ENCODE measurements at regions not wholly inside any gene's neighbourhood (a gene's known extent, or its start where the extent isn't known, plus 50 kb on each side); places are given as distances from the start of the nearest gene placed in this dataset.

DNA sequence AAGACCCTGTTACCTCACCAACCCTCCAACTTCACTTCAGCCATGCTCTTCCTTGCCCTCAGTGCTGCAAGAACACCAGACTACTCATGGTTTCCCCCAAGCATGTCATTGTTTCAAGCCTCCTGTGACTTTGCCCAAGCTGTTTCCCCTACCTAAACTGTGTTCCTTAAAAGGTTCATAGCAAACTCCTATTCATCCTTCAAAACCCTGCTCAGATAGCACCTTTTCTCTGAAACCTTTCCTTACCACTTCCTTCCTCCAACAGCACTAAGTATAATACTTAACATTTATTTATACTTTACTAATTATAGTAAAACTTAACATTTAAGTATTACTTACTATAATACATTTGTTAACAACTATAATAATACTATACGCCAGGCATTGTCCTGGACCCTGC is 136.2 kb downstream of the CCT6B start:
- DNase-seq = no peak

DNA sequence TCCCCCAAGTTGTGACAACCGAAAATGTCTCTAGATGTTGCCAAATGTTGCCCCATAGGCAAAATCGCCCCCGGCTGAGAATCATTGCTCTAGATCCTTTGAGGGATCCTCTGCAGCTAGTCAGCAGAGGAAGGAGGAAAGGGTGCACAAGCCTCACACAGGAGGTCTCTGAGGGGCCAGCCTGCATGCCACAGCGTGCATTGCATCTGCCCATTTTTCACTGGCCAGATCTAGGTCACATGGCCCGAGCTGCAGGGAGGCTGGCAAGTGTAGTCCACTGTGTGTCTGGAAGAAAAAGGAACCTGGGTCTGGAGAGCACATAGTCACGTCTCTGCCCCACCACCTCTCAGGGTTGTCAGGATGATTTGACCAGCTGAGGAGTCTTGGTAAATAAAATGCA is 138.2 kb downstream of the CCT6B start:
- no peak for DNase-seq

GRCh38 chr17:34822007-34822739 is 139.1 kb downstream of the CCT6B start:
- no peak for DNase-seq

DNA sequence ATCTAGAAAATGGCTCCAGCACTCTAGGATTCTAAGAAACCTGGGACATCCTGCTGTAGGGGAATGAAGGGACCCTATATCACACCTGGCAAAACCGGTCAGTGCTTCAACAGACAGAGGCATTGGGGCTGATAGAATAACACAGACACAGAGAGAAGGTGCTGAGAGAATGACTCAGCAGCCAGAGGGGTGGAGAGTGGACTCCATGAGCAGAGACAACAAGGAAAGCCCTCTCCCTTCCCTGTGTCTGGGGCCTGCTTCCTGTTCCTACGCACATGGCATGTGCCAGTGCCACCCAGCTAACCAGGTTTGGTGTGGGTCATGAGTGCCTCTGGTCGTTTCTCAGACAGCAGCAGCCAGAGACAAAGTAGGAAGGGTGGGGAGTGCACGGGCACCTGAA is 140.3 kb downstream of the CCT6B start:
- DNase-seq = no peak

DNA sequence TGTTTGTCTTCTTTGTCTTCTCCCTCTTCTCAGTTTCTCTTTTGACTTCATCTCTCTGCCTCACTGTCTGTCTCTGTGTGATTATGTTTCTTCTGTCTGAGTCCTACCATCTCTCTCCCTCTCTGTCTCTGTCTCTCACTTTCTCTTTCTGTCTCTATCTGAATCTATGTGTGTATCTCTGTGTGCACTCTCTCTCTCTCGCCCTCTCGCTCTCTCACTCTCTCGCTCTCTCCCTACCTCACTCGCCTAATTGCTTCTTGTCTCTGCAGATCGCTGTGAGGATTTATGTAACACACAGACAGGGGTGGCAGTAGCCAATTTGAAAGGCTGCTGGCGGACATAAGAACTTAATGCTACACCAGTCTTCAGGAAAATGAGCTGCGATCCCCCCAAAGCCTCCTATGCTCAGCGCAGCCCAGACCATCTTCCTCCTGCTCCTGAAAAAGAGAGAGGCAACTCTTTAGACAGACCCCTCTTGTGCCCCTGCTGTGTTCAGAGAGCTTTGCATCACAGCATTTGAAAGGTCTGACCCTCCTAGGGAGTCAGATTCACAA is 140.9 kb downstream of the CCT6B start:
- no peak for DNase-seq

GRCh38 chr17:34817252-34818035 is 143.8 kb downstream of the CCT6B start:
- no peak for DNase-seq

GRCh38 chr17:34816848-34817247 is 144.4 kb downstream of the CCT6B start:
- no peak for DNase-seq

- DNase-seq = no peak
Measured at GRCh38 chr17:34813290-34813689, 148.0 kb downstream of the CCT6B start.

GRCh38 chr17:34811561-34811960 is 149.7 kb downstream of the CCT6B start:
- DNase-seq = no peak

GRCh38 chr17:34800661-34801060 is 160.6 kb downstream of the CCT6B start:
- DNase-seq = no peak

GRCh38 chr17:34799751-34800150 is 161.5 kb downstream of the CCT6B start:
- DNase-seq = no peak

DNA sequence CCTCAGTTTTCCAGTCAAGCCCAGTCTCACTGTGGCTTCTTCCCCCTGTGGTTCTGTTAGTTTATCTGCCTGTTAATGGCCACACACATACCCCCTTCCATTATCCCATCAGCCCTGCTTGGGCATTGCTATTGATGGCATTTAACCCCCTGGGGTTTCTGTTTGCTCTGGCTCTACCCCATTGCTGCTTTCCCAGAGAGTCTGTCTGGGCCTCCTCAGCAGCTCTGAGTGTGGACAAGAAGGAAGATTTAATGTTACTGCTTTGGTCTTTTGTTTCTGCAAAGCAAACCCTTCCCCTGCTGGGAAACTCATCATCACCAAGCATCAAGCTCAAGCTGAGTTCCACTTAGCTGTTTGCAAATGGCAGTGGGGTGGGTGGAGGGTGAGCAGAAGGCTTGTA is 162.7 kb downstream of the CCT6B start:
- DNase-seq = no peak

DNA sequence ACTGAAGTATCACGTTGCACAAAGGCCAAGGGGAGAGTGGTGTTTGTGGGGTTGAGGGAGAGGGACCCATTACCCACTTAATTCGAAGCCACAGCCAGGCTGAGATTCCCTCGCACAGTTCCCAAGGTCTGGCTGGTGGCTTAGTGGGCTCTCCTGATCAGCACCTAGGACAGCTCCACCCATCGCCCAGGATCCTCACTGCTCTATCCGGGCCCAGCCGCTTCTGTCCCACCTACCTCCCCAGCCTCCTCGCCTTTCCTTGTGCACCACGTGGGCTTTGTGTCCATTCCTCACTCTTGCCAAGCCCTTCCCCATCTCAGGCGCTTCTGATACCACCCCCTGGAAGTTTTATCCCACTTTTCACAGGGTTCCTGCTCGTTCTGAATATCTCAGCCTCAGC is 163.5 kb downstream of the CCT6B start:
- DNase-seq = peak; percentile 15

DNA sequence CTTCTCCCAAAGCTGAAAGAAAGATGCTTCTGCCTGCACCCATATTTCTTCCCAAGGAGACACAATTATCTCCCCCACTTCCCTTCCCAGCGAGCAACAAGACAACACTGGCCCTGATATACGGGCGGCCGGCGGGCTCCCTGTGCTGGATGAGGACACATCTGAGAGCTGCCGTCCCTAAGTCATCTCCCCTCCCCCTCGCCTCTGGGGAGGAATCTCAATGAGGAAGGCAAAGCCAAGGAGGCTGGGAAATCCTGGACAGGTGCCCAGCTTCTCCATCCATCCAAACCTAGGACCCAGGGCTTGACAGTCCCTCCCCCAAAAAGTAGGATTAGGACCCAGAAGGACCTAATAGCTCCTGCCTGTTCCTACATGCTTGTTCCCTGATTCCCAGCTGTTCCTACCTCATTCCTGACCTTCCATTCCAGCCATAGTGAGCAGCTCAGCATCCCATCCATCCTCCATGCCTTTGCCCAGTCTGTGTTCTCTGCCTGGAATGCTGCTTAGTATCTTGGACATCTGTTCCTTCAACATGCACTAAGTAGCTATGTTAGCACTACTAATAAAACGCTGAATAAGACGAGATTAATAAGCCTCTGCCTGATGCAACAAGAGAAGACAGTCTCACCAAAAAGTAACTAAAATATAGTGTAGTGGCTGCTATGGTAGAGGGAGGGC is 167.9 kb downstream of the CCT6B start:
- no peak for DNase-seq

DNA sequence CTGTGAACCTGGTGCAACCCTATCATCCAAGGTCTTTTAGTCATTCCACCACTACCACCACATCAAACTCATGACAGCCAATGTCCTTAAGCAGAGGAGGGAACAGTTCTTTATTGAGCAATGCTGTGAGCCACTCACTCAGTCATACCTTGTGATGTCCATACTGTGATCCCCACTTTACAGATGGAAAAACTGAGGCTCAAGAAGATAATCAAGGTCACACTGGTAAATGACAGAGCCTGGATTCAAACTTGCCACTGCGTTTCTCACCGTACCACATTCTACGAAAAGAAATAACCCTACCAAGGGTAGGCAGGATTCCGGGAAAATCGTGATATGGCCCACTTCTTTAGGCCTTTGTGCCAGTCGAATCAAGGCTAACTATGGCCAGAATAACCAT is 172.6 kb downstream of the CCT6B start:
- DNase-seq = no peak

- no peak for DNase-seq
Measured at GRCh38 chr17:34784526-34784925, 176.7 kb downstream of the CCT6B start.

DNA sequence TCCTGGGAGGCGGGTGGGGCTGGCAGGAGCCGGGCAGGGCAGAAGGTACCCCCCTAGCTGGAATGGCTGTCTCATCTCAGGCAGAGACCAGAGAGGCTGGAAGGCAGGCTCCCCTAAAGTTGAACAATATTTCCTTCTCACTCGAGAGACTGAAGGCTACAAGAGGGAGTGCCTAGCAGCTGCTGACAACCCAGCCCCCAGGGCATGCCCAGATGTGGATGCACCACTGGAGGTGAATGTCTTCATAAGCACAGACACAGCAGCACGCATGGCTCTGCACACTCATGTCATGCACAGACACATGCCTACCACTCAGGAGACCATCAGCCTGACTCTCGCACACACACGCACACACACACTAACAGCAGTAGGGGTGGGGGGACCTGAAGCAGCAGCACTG is 179.0 kb downstream of the CCT6B start:
- DNase-seq = no peak

DNA sequence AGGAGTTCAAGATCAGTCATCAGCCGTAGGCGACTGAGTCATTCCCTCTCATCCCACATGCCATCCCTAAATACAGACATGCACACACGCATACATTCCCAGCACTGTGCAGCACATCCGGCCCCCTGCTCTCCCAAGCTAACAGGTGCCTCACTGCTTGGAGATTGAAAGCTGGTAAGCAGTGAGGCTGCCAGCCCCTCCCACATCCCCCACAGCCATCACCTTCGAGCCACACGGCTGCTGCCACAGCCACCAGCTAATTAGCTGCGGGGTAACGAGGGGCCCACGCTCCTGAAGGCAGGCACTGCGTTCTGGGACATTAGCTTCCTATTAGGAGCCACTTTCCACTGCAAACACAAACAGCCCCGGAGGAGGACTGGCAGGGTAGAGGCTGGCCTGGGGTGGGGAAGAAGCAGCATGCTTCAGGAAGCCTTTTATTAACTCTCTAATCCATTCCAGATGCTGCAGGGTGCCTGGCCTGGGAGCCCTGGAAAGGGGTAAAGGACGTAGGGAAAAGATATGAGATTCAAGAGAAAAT is 179.6 kb downstream of the CCT6B start:
- no peak for DNase-seq

DNA sequence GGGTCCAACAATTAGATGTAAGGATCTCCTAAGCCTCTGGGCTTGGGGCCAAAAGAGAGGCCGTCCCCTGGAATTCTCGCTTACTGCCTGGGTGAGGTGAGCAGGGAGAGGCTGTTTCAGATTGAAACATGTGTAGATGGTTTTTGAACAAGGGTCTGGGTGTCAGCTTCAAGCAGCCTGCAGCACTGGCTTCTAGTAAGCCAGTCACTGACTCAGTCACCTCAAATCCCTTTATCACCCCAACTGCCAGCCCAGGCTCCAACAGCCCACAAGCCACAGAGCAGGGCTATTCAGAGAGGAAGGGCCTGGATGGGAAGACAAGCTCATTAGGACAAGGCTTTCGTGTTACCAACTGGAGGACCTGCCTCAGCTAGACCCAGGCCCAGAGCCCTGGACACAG is 180.2 kb downstream of the CCT6B start:
- no peak for DNase-seq

DNA sequence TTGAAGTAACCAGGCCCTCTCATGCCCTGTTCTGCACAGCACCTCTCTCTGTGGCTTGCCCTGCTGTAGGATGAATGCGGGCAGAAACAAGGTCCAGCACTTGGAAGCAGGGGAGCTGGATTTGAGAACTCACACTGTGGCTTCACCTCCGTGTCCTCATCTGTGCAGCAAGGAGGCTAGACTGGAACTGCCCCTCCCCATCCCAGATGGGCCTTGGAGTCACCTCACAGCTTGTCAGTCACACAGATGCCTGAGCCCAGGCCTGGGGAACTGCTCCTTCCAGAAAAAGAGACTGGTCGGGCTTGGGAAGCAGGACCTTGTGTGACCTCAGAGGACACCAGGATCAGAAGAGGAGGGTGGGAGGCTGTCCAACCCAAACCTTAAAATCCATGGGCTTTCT is 180.8 kb downstream of the CCT6B start:
- DNase-seq = no peak

GRCh38 chr17:34776456-34777443 is 184.5 kb downstream of the CCT6B start:
- DNase-seq = no peak

DNA sequence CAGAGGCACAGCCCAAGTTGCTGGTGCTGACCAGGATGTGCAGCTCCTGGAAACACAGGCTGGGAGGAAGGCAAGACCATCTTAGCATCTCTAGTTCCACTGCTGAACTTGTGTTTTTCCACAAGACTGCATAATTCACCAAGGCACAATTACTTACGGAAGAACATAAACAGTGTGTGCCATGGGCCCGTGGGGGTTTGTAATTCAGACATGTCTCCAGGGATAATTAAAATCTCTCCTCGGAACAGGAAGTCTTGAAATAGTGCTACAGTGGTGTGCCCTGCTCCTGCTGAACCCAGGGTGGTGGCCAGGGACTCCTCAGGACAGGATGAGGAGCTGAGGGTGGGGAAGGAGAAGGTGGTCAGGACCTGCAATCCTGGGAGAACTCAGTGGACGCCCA is 188.2 kb downstream of the CCT6B start:
- DNase-seq = no peak

All from fibroblast of skin of right quadriceps (primary cell).